Activated CD4-positive, alpha-beta T cell treated with anti-CD3 and anti-CD28 coated beads, Interleukin-2, amount 50 U/mL, for 24 hours (primary cell): ENCODE measurements at regions not wholly inside any gene's neighbourhood (a gene's known extent, or its start where the extent isn't known, plus 50 kb on each side); places are given as distances from the start of the nearest gene placed in this dataset.
"Not testable (repeated sequence)": the region's sequence is repeated elsewhere in the genome, so short reads cannot be mapped to it uniquely, and the experiment has no call there.

ENCODE experiments used
- DNase-seq, 2 donors: peaks; one replicate each; pipeline ENCODE4 v3.0.0-alpha.2; 2020; ENCODE audit warnings: low read depth in 1 of 2, low spot score in 1 of 2

DNA sequence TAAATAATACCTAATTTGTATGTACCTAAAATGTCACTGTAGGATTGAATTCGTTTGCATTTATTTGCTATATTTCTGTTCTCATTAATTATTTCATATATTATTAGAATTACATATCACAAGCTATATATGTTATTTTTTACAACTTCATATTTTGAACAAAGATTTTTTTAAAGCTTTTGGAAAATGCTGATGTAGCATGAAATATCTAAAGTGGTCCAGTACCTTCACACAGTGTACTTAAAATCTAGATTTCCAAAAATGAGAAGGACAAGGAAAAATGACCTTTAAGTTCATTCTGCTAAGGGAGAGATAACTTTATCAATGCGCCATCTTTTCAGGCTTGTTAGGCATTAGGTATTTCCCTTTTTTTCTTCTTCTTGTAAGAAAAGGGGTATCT, 71.8 kb downstream of the LARP7 start:
- no peak for DNase-seq

DNA sequence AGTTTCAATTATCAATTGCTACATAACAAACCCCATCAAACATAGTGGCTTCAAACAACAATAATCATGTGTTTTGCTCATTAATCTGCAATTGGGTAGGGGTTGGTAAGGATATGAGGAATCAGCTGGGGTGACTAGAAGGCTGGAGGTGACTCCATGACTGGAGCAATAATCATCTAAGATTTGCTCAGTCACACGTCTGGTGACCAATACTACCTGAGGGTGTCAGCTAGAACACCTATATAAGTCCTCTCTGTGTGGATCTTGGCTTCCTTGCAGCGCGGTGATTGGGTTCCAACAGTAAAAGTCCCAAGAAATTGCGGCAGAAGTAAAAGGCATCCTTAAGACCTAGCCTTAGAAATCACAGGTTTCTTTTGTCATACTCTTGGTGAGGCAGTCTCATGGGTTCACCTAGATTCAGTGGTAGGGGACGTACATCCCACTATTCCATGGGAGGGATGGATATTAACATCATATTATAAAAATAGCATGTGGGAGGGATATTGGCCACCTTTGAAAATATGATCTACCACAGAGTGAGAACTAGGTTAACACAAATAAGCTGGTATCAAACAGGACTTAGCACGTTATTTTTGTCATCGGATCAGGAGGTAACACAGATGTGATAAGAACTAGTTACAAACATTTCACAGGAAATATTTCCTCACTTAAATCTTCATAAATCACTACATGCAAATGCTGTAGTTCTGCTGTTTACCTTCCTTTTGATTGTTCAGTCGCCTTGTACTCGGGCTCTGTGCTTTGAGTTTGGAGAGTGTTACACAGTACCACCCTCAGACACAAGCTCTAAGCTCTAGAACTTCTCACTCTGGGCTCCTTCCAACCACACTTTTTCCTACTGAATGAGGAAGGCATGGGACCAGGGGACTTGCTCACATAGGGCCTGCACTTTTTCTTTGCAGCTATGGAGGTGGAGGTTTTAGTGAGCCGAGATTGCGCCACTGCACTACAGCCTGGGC, 78.3 kb downstream of the LARP7 start:
- no peak for DNase-seq

- no peak for DNase-seq
These were observed 80.9 kb downstream of the LARP7 start for GRCh38 chr4:112717856-112718255.

GRCh38 chr4:112721627-112722026, 84.7 kb downstream of the LARP7 start:
- DNase-seq = no peak

- no peak for DNase-seq
These were observed 89.1 kb downstream of the LARP7 start for GRCh38 chr4:112726041-112726440.

DNA sequence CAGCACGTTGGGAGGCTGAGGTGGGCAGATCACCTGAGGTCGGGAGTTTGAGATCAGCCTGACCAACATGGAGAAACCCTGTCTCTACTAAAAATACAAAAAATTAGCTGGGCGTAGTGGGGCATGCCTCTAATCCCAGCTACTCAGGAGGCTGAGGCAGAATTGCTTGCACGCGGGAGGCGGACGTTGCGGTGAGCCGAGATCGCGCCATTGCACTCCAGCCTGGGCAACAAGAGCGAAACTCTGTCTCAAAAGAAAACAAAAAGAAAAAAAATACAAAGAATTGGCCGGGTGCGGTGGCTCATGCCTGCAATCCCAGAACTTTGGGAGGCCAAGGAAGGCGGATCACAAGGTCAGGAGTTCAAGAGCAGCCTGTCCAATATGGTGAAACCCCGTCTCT, 90.8 kb downstream of the LARP7 start:
- DNase-seq = not testable (repeated sequence)

- DNase-seq = no peak
These were observed 94.8 kb downstream of the LARP7 start for GRCh38 chr4:112731715-112732114.

GRCh38 chr4:112732142-112732541, 95.2 kb downstream of the LARP7 start:
- no peak for DNase-seq

GRCh38 chr4:112735474-112735951, 98.6 kb downstream of the LARP7 start:
- peak in 1 of 2 donors; percentile 2 for DNase-seq

DNA sequence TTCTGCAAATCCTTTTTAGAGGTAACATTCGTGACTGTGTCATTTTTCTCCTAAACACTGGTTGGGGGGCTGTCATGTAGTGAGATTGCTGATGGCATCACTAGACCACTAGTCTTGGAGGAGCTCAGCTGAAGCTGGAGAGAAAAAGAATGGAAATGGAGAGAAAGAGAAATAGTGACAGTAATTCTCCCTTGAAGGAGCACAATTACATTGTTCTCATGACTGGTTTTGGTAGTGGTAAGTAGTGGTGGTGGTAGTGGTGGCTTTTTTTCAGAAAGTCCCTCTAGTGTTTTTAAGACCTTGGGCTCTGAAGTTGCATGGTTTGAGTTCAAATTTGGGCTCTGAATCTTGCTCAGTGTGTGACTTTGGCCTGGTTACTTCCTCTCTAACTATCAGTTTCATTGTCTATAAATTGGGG, 99.8 kb downstream of the LARP7 start:
- DNase-seq = no peak

GRCh38 chr4:112739442-112739841, 102.5 kb downstream of the LARP7 start:
- DNase-seq = no peak

GRCh38 chr4:112747036-112747435, 110.1 kb downstream of the LARP7 start:
- no peak for DNase-seq

DNA sequence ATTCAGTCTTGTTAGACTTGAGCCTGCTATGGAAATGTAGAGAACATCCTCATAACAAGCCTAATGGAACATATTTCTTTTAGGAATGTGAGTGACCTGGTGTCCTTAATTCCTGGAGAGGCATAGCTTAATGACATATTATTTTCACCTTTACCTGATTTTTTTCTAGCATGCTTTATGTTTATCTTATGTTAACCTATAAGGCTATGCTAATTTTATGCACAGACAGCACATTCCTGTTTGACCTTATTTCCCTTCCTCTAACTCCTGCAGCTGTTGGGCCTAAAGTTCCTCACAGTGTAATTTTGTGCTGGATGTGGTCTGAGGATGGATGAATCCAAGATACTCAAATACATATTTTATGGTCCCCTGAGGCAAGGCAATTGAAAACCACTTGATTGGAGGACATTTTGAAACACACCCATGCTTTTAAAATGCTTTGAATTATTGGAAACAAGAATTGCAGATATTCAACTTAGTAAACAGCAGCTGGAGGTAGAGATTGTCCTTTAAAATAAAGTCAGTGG, 111.5 kb downstream of the LARP7 start:
- DNase-seq = no peak

- not testable (repeated sequence) for DNase-seq
These were observed 113.8 kb downstream of the LARP7 start for GRCh38 chr4:112750749-112751148.

- DNase-seq = no peak
These were observed 114.5 kb downstream of the LARP7 start for GRCh38 chr4:112751447-112751846.

DNA sequence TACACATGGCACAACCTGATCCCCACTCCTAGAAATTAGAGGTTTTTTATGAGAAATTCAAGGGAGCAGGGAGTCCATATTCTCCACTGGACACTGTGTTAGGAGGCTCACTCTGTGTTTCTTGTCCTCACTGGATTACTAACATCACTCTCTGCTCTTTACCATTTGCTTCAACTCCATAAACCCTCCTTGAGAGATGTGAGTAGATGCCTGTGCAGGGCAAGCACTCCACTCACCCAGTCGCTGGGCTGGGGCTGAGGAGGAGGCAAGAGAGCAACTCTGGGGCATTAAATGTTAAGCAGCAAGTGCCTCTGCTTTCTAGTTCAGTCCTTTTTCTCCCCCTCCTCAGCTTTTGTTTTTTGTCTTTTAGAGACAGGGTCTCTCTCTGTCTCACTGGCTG, 115.1 kb downstream of the LARP7 start:
- DNase-seq = no peak

DNA sequence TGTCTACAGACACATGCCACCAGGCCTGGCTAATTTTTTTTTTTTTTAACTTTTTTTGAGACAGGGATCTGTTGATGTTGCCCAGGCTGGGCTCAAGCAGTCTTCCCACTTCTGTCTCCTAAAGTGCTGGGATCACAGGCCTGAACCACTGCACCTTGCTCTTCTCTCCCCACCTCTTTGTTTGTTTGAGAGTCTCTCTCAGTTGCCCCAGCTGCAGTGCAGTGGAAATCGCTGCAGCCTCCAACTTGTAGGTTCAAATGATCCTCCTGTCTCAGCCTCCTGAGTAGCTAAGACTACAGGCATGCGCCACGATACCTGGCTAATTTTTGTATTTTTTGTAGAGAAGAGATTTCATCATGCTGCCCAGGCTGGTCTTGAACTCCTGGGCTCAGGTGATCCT, 115.6 kb downstream of the LARP7 start:
- no peak for DNase-seq

DNA sequence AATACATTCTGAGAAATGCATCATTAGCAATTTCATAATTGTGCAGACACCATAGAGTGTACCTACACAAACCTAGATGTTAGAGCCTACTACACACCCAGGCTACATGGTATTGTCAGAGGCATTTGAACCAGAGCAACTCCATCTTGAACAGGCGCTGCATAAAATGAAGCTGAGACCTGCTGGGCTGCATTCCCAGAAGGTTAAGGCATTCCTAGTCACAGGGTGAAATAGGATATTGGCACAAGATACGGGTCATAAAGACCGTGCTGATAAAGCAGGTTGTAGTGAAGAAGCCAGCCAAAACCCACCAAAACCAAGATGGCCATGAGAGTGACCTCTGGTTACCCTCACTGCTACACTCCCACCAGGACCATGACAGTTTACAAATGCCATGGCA, 116.4 kb downstream of the LARP7 start:
- no peak for DNase-seq

GRCh38 chr4:112759313-112759712, 122.4 kb downstream of the LARP7 start:
- no peak for DNase-seq

- no peak for DNase-seq
These were observed 128.5 kb downstream of the LARP7 start for GRCh38 chr4:112765317-112765974.

GRCh38 chr4:112766422-112766821, 129.5 kb downstream of the LARP7 start:
- no peak for DNase-seq

DNA sequence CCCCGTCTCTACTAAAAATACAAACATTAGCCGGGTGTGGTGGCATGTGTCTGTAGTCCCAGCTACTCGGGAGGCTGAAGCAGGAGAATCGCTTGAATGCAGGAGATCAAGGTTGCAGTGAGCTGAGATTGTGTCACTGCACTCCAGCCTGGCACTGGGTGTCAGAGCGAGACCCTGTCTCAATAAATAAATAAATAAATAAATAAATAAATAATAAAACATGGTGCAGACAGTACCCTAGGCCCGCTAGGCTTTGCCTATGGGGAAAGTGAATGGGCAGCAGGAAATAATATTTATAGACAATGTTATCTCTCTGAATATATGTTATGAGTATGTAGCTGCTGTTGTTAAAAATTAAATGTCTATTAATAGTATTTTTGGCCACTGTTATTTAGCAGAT, 130.4 kb downstream of the LARP7 start:
- DNase-seq = no peak
